HG03558 (cell line): ENCODE measurements at regions not wholly inside any gene's neighbourhood (a gene's known extent, or its start where the extent isn't known, plus 50 kb on each side); places are given as distances from the start of the nearest gene placed in this dataset.
"Not testable (repeated sequence)": the region's sequence is repeated elsewhere in the genome, so short reads cannot be mapped to it uniquely, and the experiment has no call there.

ENCODE experiments used
- ATAC-seq: cut with Tn5 transposase; IDR thresholded peaks from one replicate; pipeline ENCODE4 v1.9.1; 2021; ENCODE audit warnings: moderate number of reproducible peaks; ENCODE audit not compliant: unreplicated experiment; ENCODE audit errors: extremely low read depth

DNA sequence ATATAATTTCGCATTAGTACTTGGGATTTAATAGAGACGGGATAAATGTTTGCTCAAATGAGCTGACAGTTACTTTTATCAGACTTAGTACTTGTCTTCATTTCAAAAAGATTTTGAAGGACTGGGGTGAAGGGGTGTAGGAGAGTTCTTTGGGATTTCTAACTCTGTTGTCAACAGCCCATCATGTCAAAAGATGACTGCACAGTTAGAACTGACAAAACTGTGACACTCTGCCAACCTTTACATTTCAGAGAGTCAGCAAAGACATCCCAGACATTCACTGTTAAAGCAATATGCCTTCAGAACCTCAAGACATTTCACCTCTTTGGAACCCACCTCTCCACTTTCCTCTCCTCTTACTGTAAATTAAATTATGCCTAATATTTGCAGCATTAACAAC, 285.4 kb upstream of the SPHKAP start:
- no peak for ATAC-seq

DNA sequence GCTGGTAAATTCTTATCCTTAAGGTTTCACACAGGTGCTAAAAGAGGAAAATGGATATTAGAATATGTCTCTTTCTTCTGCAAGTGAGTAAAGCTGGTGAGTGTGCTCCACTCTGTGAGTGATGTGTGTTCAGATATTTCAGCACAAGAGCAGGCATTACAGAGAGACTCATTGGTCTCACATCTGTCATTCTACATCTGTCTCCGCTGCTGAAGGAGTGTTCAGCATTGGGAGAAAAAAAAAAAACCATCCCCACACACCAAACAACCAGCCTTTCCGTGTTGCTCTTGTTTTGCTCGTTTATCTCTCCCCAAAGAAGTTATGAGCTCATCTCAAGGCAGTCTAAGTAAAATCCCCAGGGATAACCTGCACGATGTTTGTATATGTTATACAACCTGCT, 283.9 kb upstream of the SPHKAP start:
- ATAC-seq = no peak

DNA sequence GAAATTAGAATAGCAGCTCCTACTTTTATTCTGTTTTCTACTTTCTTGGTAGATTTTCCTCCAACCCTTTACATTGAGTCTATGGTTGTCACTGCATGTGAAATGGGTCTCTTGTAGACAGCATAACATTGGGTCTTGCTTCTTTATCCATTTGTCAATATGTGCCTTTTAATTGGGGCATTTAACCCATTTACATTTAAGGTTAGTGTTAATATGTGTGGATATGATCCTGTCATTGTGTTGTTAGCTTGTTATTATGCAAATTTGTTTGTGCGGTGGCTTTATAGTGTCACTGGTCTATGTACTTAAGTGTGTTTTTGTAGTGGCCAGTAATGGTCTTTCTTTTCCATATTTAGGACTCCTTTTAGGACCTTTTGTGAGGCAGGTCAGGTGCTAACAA, 276.9 kb upstream of the SPHKAP start:
- ATAC-seq = no peak

DNA sequence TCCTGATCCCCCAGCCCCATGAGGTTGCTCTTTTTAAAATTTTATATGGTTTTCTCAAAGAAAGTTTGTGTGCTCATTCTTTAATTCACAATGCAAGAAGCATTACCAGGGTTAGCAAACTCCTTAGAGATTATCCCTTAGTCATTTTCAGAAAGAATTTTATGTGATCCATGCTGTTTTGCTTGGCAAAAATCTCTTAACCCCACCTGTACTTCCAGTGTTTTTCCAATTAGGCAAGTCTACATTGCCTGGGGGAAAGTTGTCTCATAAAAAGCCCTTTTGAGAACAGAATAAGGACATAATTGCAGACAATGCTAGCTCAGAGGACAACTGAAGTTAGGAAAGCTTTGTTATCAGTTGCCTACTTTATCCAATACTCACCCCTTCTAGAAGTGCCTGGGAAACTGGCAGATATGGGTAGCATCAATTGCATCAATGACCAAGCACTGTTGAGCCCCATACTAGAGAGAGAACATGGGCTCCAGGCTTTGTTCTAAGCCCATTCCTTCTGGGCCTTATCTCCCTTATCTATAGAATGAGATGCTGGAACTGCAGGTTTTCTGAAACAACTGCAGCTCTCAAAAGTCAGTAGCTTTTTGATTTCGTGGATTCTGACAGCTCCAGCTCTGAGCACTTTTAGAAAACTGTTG, 265.9 kb upstream of the SPHKAP start:
- ATAC-seq = no peak

DNA sequence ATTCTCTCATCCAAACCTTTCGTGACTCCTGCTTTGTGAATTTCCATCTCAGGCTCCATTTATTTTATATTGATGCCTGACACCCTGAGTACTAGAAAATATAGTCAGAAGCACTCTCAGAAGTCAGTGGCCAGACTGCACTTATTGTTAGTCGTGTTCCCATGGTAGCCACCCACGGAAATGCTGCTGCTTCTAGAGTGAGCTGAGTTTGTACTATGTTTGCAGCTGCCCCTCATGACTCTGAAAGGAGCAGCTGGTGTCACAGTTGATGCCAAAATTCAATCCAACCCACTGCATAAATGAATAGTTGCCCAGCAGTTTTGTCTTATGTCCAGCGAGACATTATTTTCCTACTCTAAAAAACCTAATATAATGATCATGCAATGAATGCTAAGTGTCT, 265.2 kb upstream of the SPHKAP start:
- no peak for ATAC-seq

DNA sequence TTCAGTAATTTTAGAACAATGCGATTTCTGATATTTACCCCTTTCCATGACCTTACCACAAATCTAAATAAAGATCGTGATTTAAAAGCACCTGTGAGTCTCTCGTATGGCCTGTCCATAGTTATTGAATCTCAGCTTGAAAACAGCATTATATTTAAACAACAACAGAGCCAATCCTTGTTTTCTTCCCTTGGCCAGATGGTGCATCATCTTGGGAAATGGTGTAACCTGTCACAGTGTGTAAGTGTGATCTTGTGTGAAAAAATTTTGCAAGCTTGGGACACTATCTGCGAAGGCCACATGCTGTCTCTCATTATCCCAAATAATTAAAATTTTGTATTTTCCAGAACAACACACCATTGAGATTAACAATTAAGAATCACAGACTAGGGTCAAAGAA, 262.7 kb upstream of the SPHKAP start:
- ATAC-seq = no peak

DNA sequence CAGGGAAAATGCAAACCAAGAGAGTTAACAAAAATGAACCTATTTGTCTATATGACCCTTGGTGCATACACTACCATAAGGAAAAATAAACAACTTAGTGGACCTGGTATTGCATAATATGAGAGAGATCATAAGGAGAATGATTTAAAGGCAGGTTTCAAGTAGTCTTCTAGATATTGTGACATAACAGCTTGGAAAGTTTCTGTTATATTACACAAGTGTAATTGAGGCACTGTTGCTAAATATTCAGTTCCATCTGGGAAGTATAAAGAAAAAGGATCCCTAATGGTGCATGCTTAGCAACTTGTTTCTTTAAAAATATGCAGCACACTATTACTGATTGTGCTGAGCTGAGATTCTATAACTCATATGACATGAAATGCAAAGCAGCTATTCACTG, 252.2 kb upstream of the SPHKAP start:
- no peak for ATAC-seq

DNA sequence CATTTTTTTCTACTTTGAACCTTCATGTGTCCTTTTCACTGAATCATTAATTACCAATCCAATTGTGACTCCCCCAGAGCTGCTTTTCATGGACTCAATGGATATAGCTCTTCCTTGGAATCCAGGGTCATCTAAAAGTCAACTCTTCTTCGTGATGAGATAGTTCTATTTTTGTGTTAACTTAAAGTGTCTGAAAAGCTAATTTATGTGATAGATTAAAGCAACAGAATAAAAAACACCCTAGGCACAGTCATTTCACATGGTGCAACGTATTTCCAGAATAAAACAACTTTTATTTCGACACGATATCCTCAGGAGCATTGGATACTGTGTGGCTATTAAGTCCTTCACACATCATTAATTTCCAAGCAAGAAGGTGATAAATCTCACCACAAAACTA, 250.6 kb upstream of the SPHKAP start:
- ATAC-seq = no peak

DNA sequence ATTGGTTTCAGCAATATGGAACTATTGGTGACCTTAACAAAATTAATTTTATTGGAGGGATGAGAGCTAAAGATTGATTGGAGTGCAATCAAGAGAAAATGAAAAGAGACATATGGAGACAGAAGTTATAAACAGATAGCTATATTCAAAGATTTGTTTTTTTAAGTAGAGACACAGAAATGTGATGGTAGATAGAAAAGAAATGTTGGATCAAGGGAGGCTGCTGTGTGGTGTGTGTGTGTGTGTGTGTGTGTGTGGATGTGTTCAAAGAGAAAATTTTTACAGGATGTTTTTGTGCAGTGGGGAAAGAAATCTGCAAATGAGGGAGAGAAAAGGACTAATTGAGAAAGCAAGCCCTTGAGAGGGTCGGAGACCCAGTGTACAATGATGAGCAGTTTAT, 249.5 kb upstream of the SPHKAP start:
- no peak for ATAC-seq

DNA sequence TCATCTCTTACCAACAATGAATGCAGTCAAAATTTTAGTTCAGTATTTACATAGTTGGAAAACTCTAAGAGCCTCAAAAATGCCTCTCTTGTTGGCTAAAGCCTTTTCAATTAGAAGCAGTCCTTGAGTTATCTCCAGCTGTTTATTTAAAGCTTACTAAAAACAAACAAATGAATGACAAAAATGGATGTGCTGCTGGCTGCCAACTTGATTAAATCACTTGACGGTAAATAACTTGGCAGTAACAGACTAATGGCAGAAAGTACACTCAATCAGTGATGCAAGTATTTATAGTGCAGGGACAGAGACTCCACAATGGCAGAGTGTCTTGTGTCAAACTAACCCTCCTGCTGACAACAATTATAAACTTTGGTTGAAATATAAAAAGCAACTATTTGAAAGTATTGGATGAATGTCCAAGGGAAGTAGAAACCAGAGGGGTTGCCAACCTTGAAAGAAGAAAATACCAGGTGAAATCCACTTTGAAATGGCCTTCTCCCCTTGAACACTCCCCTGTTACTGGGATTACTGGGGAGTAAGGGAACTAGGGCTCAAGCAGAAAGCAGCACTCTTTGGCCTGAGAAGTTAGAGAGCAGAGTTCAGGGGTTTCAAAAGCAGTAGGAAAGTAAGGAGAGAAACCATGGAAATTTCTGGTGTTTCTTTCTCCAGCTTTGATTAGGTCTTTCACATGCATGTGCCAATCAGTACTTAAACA, 245.2 kb upstream of the SPHKAP start:
- no peak for ATAC-seq

DNA sequence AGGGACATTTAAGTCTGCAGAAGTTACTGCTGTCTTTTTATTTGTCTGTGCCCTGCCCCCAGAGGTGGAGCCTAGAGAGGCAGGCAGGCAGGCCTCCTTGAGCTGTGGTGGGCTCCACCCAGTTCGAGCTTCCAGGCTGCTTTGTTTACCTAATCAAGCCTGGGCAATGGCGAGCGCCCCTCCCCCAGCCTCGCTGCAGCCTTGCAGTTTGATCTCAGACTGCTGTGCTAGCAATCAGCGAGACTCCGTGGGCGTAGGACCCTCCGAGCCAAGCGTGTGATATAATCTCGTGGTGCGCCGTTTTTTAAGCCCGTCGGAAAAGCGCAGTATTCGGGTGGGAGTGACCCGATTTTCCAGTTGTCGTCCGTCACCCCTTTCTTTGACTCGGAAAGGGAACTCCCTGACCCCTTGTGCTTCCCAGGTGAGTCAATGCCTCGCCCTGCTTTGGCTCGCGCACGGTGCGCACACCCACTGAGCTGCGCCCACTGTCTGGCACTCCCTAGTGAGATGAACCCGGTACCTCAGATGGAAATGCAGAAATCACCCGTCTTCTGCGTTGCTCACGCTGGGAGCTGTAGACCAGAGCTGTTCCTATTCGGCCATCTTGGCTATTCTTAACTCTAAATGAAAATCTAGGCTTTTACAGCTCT, 244.0 kb upstream of the SPHKAP start:
- ATAC-seq = not testable (repeated sequence)

DNA sequence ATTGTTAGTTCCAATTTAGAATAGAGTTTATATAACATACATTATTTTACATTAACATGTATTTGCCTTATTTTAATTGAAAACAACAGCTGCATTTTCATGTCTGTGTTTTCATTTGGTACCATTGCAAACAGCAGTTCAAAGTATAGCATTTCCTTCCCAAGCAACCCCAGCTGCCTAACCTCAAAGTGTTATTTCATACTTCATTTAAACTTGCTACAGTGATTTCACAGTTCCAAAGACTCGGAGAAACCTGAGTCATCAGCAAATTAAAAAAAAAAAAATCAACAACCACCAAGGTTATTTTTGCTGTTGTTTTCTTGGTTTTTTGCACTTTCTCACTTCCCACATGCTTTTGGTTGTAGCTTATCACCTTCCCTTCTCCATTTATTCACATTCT, 236.5 kb upstream of the SPHKAP start:
- ATAC-seq = no peak

DNA sequence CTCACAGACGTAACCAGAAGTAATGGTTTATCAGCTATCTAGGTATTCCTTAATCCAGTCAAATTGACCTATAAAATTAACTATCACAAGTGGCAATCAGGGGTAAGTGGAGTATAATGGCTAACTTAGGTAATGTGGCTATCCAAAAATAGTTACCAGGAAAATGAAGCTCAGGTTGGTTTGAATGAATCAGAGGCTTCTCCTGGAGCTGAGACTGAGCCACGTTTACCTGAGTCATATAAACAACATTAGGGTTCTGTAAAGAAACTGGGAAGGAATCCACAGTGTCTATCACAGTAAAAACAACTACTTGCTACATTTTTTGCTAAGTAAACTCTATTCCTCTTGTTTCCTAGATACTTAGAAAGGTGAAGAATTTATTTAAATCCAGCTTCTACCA, 236.0 kb upstream of the SPHKAP start:
- no peak for ATAC-seq

DNA sequence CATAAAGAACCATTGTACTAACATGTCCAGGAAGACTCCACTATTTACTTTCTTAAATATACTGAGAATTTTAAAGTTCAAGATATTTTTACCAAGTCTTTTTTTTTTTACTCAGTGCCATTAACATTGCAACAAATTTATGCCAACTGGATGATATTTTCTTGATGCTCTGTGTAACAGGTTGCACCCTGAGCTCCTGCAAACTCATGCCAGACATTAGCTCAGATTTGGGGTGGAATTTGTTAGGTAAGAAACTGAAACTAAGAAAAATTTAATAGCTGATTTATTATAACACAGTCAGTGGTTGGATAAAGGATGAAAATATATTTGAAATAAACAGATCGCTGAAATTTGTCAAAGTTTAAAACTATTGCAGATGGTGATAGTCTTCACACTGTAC, 228.6 kb upstream of the SPHKAP start:
- no peak for ATAC-seq

DNA sequence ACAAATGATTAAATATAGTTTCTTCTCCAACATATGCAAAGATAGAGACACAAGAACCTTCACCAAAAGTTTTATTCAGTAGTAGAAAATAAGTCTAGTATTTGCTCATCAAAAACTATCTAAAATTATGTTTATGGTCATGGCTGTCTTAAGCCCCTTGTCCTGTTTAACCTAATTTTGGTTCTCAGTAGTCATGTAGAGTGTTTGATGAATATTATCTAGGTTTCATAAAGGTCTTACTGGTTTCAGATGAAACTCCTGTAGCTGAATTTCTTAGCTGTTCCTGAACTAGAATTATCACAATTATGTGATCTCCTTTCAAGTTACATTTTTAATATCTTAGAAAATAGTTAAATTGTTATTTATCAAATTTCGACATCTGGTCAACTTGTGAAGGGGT, 228.0 kb upstream of the SPHKAP start:
- no peak for ATAC-seq

DNA sequence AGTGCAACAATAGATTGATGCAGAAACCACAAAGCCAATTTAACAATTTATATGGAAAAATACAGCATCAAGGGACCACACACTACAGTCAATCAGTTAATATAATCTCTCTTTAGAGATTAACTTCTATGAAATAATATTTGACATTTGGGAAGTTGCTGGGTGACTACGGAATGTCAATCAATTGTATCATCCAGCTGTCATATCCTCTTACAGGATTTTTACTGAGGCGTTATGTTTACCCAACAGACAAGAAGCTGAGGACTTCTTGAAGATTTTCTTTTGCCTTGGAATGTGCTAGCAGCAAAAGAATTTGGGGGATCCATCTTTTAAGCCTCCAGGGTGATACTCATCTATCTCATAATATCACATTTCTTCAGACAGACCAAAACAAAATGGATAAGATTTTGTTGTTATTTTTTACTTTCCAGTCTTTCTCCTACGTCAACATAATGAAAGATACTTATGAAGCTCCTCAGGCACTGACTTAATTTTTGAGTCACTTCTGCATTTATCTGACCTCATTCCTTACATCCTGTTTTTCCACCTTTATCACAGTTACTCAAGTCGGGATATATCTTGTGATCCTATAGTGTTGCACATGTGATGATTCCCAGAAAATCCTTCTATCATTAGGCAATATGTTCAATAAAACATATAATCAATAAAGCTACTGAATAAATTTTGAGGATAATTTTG, 227.2 kb upstream of the SPHKAP start:
- no peak for ATAC-seq

DNA sequence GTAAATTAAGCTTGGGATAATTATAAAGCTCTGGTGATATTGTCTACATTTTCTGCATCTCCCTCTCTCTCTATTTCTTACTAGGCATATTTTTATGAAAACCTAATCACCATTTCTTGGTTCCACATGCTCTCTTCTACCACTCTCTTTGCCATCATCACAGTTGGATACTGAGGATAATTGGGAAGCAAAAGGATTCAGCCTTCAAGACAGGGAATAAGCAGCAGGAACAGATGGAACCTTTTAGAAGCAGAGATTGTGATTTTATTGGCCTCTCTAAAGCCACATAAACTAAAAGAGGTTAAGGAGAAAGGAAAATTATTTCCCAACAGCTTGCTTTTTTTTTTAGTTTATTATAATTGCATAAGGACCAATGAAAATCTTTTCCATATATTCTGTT, 226.3 kb upstream of the SPHKAP start:
- no peak for ATAC-seq

DNA sequence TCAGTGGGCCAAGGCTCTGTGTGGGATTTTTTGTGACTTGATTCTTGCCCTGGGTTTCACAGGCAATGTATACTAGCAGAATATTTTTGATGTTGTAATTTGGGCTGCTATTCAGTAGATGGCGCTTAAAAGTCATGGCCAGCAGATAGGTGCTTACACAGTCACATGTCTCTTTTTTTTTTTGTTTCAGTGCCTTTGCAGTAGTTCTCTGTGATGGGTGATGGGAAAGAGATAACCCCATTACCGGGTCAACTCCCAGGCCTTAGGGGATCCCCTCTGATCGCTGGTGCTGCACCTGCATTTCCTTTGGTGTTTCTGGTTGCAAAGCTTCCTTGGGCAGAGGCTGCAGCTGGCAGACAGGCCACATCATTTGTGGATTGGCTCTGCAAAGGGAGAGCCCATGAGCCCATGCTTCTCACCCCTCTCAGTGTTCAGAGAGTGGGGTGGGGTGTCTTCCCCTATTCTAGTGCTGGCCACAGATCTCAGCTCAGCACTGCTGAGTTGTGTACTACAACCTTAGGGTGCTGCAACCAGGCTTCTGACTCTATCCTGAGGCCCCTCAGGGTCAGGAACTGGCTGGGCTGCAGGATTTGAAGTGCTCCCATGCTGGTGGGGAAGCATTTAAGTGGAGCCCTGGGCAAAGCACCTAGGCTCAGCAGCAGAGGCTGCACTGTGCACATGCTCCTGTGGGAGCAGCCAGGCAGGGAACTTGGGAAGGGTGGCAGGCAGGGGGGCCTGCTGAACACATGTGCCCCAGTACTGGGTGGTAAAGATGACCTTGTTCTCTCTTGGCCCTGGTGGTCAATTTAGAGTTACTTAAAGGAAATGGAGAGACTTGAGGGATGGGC, 219.8 kb upstream of the SPHKAP start:
- ATAC-seq = no peak

DNA sequence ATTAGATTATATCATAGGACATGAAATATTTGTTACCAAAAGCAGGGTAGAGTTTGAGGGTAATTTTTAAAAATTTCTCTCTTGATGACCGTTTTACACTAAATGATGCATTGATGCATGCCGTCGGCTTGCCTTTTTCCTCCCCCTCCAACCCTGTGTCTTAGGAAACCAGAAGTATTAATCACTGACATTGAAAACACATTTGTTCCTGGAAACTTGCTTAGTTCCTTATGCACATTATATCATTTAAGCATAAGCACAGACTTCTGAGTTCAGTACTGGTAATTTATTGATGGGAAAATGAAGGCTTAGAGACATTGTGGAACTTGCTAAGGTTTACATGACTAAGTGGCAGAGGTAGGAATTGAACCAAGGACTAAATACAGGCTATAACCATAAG, 206.3 kb upstream of the SPHKAP start:
- no peak for ATAC-seq

DNA sequence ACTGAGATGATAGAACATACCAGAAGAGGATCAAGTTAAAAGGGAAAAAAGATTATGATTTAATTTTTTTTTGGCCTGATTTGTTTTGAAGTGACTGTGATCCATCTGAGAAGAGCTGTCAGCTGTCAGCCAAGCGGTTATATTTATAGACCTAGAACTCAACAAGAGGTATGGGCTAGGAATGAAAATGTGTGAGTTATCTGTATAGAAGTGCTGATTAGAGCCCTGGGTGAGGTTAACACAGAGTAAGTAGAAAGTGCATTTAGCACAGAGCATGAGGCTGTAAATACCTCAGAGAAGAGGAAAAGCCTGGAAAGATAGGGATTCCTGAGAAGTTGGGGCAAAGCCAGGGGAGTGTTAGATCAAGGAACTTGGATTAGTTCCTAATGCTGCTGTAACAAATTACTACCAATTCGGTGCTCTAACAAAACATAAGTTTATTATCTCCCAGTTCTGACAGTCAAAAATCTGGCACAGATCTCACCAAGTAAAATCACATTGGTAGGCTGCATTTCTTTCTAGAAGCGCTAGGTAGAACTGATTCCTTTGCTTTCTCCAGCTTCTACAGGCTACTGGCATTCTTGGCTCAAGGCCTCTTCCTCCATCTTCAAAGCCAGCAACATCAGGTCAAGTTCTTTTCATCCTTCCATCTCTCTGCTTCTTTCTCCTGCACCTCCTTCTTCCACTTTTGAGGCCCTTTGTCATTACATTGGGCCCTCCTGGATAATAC, 197.4 kb upstream of the SPHKAP start:
- ATAC-seq = no peak
